AG09319 (cell line): ENCODE measurements at regions not wholly inside any gene's neighbourhood (a gene's known extent, or its start where the extent isn't known, plus 50 kb on each side); places are given as distances from the start of the nearest gene placed in this dataset.

ENCODE experiments used
- DNase-seq: peaks from one replicate; pipeline ENCODE4 v3.0.0-alpha.2; 2010; ENCODE audit warnings: low read depth; ENCODE audit errors: extremely low read depth
- CTCF ChIP-seq: IDR thresholded peaks from 2 replicates; pipeline ENCODE4 v1.5.1; 2011; ENCODE audit warnings: low read depth, mild to moderate bottlenecking, inconsistent platforms, low read length, moderate library complexity

- no peak for DNase-seq
- no peak for TF ChIP-seq CTCF
These were observed 161.5 kb upstream of the GATB start for GRCh38 chr4:151922306-151922705.

DNA sequence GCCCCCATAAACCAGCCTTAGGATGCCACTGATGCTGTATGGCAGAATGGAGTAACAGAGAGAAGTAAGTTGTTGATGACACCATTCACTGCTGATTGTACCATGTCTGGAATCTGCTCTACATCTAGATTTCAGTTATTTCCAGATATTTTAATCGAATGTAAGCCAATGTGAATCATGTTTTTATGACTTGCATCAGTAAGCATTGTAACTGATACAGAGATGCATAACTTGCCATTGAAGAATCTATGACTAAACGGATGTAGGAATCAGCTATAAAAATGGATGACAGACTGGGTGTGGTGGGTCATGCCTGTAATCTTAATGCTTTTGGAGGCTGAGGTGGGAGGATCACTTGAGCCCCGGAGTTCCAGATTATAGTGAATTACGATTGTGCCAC is 161.0 kb upstream of the GATB start:
- no peak for DNase-seq
- TF ChIP-seq CTCF = no peak

DNA sequence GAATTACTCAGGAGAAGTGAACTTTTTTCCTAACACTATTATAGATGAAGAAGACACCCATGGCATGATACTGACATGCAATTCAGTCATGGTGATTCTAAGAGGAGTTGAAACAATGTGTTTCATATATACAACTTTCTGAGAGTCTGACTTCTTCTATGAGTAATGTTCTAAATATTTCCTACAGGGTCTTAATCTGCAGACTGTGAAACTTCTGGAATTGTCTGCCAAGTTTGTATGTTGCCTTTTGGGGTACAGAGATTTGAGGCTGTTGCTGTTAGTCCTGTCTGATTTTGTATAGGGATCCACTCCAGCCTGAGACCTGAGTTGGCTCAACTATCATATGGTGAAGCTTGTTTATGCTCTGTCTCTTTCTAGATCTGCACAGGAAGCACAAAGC is 160.6 kb upstream of the GATB start:
- no peak for DNase-seq
- no peak for TF ChIP-seq CTCF

GRCh38 chr4:151917145-151917734 is 156.4 kb upstream of the GATB start:
- TF ChIP-seq CTCF = no peak
- no peak for DNase-seq

DNA sequence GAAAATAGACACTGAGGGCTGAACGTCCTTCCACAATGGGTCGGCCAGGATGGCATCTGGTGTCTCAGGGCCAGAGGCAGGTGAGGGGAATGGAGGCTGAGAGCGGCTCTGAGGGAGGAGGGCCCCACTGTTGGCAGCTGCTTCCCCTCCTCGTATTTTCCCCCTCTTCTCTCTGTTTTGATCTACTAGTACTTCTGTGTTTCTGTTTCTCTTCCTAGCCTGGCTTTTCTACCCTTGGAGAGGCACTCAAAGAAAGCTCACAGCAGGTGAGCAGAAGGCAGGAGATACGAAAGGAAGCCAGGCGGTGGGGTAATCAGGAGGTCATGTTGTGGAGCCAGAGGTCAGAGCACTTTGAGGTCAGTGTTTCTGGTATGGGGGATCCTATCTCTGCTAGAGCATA is 151.8 kb upstream of the GATB start:
- no peak for TF ChIP-seq CTCF
- DNase-seq = no peak

DNA sequence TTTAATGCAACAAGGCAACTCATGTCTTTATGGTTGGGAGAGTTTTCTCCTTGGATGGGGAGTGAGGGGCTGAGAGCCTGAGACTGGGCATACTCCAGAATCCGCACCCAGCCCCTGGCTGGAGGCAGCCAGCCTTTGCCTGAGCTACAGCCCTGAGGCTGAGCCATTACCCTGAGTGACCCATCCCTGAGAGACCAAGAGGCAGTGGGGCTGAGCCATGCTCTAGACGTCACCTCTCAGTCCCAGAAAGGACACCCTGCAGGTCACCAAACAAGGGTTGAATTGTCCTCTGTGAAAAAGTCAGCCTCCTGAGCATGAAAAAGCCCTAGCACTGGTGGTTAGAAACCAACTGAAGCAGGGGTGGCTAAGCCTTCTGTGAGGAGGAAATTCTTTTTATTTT is 151.2 kb upstream of the GATB start:
- DNase-seq = no peak
- no peak for TF ChIP-seq CTCF

- no peak for TF ChIP-seq CTCF
- DNase-seq = no peak
These were observed 148.1 kb upstream of the GATB start for GRCh38 chr4:151908734-151909497.
